ENCODE measurements at regions not wholly inside any gene's neighbourhood (a gene's known extent, or its start where the extent isn't known, plus 50 kb on each side); places are given as distances from the start of the nearest gene placed in this dataset.

- H3K4me1 Mint-ChIP-seq (ENCODE audit: unreplicated experiment): peaks cover 5% of the 10 kb centered on the region
- no peak for DNase-seq (ENCODE audit: low spot score)
- H3K27ac Mint-ChIP-seq (ENCODE audit: unreplicated experiment): no peak overlapping the region
- TF ChIP-seq CTCF (IDR thresholded peaks at IDR 0.05; ENCODE audit: unreplicated experiment): no peak
- H3K27me3 Mint-ChIP-seq (ENCODE audit: unreplicated experiment): no peaks in the 10 kb centered on the region
- no peak overlapping the region for H3K4me3 Mint-ChIP-seq (ENCODE audit: unreplicated experiment)
- no peaks in the 10 kb centered on the region for H3K9me3 Mint-ChIP-seq (ENCODE audit: unreplicated experiment)
- no peaks in the 10 kb centered on the region for H3K36me3 Mint-ChIP-seq (ENCODE audit: low read depth, unreplicated experiment)
Observed at GRCh38 chr2:240294514-240294913, 140.9 kb upstream of the GPC1 start.

DNA sequence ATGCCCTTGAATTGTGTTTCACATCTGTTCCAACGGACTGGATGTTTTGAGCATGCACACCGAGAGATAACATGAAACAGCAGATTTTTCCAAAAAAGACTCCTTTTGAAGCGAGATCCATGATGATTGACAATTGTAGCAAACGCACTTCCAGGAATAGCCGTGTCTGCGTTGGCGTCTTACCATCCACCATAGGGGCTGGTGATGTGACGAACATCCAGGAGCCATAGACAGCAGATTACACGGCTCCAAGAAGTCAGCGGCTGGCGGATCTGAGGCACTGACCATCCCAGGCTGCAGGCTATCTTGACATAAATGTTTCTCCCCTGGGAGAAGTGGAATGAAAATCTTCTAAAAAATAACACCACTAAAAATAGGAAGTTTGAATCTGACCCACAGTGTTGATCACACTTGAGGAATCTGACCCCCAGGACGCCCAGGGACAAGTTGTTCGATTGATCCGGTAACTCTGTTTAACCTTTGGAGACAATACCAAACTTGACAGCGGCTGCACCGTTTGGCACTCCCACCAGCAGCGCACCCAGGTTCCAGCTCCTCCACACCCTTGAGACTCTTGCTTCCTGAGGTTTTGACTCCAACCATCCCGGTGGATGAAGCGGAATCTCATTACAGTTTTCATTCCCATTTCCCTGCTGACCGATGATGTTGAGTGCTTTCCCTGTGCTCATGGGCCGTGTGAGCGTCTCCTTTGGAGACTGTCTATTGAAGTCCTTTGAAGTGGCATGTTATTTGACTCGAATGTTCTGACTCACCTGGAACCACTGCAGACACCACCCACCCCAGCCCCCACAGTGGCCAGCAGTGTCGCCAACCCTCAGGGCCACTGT lies 140.0 kb upstream of the GPC1 start:
- no peak for TF ChIP-seq CTCF (IDR thresholded peaks at IDR 0.05; ENCODE audit: unreplicated experiment)
- Mint-ChIP-seq H3K4me3 (ENCODE audit: unreplicated experiment) (no peak overlapping the region), H3K27ac (ENCODE audit: unreplicated experiment) (no peak overlapping the region), H3K9me3 (ENCODE audit: unreplicated experiment) (no peaks in the 10 kb centered on the region), H3K4me1 (ENCODE audit: unreplicated experiment) (peaks cover 5% of the 10 kb centered on the region), H3K27me3 (ENCODE audit: unreplicated experiment) (no peaks in the 10 kb centered on the region), H3K36me3 (ENCODE audit: low read depth, unreplicated experiment) (no peaks in the 10 kb centered on the region)
- DNase-seq (ENCODE audit: low spot score): no peak

DNA sequence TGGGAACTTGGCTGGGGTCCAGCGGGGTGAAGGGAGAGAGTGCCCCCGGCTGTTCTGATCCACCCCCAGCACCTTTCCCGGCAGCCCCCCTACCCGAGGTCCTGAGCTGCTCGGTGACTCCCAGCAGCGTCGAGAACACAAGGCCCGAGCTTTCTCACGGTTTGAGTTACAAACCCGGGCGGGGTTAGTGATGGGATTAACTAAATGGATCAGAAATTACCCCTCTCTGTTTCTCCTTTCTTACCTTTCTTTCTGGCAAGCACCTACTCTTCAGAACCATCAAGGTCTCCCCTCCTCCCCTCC lies 139.4 kb upstream of the GPC1 start:
- Mint-ChIP-seq H3K27me3 (ENCODE audit: unreplicated experiment) (no peaks in the 10 kb centered on the region), H3K36me3 (ENCODE audit: low read depth, unreplicated experiment) (no peaks in the 10 kb centered on the region), H3K9me3 (ENCODE audit: unreplicated experiment) (no peaks in the 10 kb centered on the region), H3K27ac (ENCODE audit: unreplicated experiment) (no peak overlapping the region), H3K4me3 (ENCODE audit: unreplicated experiment) (no peak overlapping the region), H3K4me1 (ENCODE audit: unreplicated experiment) (peaks cover 5% of the 10 kb centered on the region)
- no peak for DNase-seq (ENCODE audit: low spot score)
- no peak for TF ChIP-seq CTCF (IDR thresholded peaks at IDR 0.05; ENCODE audit: unreplicated experiment)

DNA sequence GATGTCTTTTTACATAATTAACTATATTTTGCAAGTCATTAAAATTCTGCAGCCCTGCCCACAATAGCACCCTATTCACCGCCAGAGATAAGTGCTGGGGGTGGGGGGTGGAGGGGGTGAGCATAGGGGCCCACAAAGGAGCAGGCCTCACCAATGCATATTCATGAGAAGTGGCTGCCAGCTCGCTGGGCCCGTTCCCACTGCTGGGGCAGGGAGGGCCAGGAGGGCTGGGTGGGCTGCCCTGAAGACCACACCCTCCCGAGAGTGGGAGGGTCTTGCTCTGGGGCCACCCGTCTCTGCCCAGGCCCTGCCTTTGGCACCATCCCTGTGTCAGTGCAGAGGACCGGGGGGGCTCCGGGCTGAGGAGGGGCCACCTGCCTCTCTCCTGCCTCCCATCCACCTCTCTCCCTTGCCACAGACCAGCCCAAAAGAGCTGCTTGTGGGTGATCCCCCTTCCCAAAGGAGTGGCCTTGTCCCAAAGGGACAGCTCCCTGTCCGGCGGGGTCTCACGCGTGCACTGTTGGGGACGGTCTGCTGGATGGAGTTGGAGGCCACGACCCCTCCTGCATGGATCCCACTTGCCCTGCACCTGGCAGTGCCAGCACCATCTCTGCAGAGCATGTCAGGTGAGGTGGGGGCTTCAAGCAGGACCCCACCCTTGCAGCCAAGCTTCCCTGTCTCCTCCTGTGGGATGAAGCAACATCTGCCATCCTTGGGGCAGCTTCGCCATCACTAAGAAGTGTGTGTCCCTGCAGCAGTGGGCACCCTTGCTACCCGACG lies 138.8 kb upstream of the GPC1 start:
- Mint-ChIP-seq H3K4me3 (ENCODE audit: unreplicated experiment) (no peak overlapping the region), H3K4me1 (ENCODE audit: unreplicated experiment) (peaks cover 5% of the 10 kb centered on the region), H3K9me3 (ENCODE audit: unreplicated experiment) (no peaks in the 10 kb centered on the region), H3K27me3 (ENCODE audit: unreplicated experiment) (no peaks in the 10 kb centered on the region), H3K36me3 (ENCODE audit: low read depth, unreplicated experiment) (no peaks in the 10 kb centered on the region), H3K27ac (ENCODE audit: unreplicated experiment) (no peak overlapping the region)
- DNase-seq (ENCODE audit: low spot score): no peak
- no peak for TF ChIP-seq CTCF (IDR thresholded peaks at IDR 0.05; ENCODE audit: unreplicated experiment)
